GM12878 (cell line): ENCODE measurements at regions not wholly inside any gene's neighbourhood (a gene's known extent, or its start where the extent isn't known, plus 50 kb on each side); places are given as distances from the start of the nearest gene placed in this dataset.

Experiments used
- ATAC-seq: fragments of 200-7000 bp; cut with Tn5 transposase; 3 replicates; pipeline ENCODE4 v1.9.1; 2020; ENCODE audit warnings: mild to moderate bottlenecking, moderate library complexity
- BruUV-seq: library from RNA; stranded (reverse); fragments of 400-500 nt; replicated peaks from 2 replicates; lab custom pipeline; 2021; lab: Mats Ljungman, UMichigan
- CTCF ChIA-PET: fragments of 300-600 bp; sonication (Branson Sonifier 250); formaldehyde crosslinking; extraction: SDS; loops from one replicate; lab custom pipeline; 2021; ENCODE audit warnings: inconsistent platforms; lab: Yijun Ruan, JAX
- POLR2A ChIA-PET: fragments of 350-600 bp; formaldehyde crosslinking; extraction: SDS; loops from one replicate; lab custom pipeline; 2021; ENCODE audit warnings: inconsistent platforms; lab: Charles Lee
- RAD21 ChIA-PET: fragments of 300-600 bp; sonication (Branson Sonifier 250); formaldehyde crosslinking; loops from one replicate; lab custom pipeline; 2023; ENCODE audit warnings: antibody characterized with exemption; ENCODE audit not compliant: unreplicated experiment; lab: Charles Lee
- SMC1A ChIA-PET: fragments of 300-600 bp; sonication (Branson Sonifier 250); formaldehyde crosslinking; loops from one replicate; lab custom pipeline; 2023; ENCODE audit not compliant: unreplicated experiment, uncharacterized antibody; lab: Charles Lee
- DNase-seq: peaks from one replicate; pipeline ENCODE4 v3.0.0-alpha.2; 2011; ENCODE audit warnings: low read depth, low spot score
- FAIRE-seq: peaks from 3 replicates; lab custom pipeline; 2011; peaks lifted over from hg19 to GRCh38; lab: Jason Lieb, UNC
- H2AFZ ChIP-seq: 2 replicates; pipeline ENCODE4 v1.6.0; 2011; ENCODE audit warnings: low read depth, low read length, control low read depth; ENCODE audit not compliant: control insufficient read depth
- H3K27ac ChIP-seq: 2 replicates; pipeline ENCODE4 v1.5.1; 2011; ENCODE audit warnings: control low read depth; ENCODE audit not compliant: control insufficient read depth, insufficient read depth
- H3K27me3 ChIP-seq, 2 experiments: replicated peaks in 1 of 2; 2 replicates each; pipeline versions ENCODE4 v1.6.0 to v1.6.1; 2011; ENCODE audit warnings: low read length in 1 of 2; ENCODE audit not compliant: control insufficient read depth in 2 of 2, insufficient read depth in 2 of 2
- H3K36me3 ChIP-seq, 2 experiments: 2 replicates each; pipeline ENCODE4 v1.5.1; 2011; ENCODE audit warnings: low read length in 1 of 2; ENCODE audit not compliant: control insufficient read depth in 2 of 2, insufficient read depth in 2 of 2
- H3K4me1 ChIP-seq: 2 replicates; pipeline ENCODE4 v1.6.1; 2011; ENCODE audit warnings: mild to moderate bottlenecking, low read length, moderate library complexity, mixed read lengths; ENCODE audit not compliant: control insufficient read depth, insufficient read depth
- H3K4me2 ChIP-seq: 2 replicates; pipeline ENCODE4 v1.6.0; 2011; ENCODE audit warnings: control low read depth; ENCODE audit not compliant: control insufficient read depth, insufficient read depth
- H3K4me3 ChIP-seq: fragments of 200-600 bp; sonication (generic); 2 replicates; pipeline ENCODE4 v1.5.1; 2016
- H3K79me2 ChIP-seq: 2 replicates; pipeline ENCODE4 v1.6.0; 2011; ENCODE audit warnings: low read length; ENCODE audit not compliant: control insufficient read depth, insufficient read depth
- H3K9ac ChIP-seq: 2 replicates; pipeline ENCODE4 v1.8.0; 2011; ENCODE audit warnings: low read length, control low read depth, mixed read lengths; ENCODE audit not compliant: control insufficient read depth, insufficient read depth
- H3K9me3 ChIP-seq: replicated peaks from 3 replicates; pipeline ENCODE4 v1.5.1; 2011; ENCODE audit warnings: mild to moderate bottlenecking, low read length; ENCODE audit not compliant: control insufficient read depth, insufficient read depth
- H4K20me1 ChIP-seq: 2 replicates; pipeline ENCODE4 v1.6.0; 2011; ENCODE audit not compliant: control insufficient read depth, insufficient read depth
- NKRF ChIP-seq: fragments of 450-650 bp; conservative IDR thresholded peaks from 2 replicates; pipeline ENCODE4 v1.6.1; 2017; ENCODE audit warnings: mild to moderate bottlenecking, moderate library complexity
- PBX3 ChIP-seq: IDR thresholded peaks from 2 replicates; pipeline ENCODE4 v1.6.1; 2011; ENCODE audit warnings: mild to moderate bottlenecking, low read depth, low read length, moderate library complexity; ENCODE audit not compliant: insufficient replicate concordance
- SMC3 ChIP-seq: IDR thresholded peaks from 2 replicates; pipeline ENCODE4 v1.6.1; 2011; ENCODE audit warnings: low read length, improper control_type of control experiment, borderline replicate concordance
- WRNIP1 ChIP-seq: IDR thresholded peaks from 2 replicates; pipeline ENCODE4 v1.6.1; 2011; ENCODE audit warnings: low read depth, low read length, improper control_type of control experiment, borderline replicate concordance
- ZNF24 ChIP-seq: fragments of 450-650 bp; IDR thresholded peaks from 2 replicates; pipeline ENCODE4 v1.6.1; 2017; ENCODE audit warnings: antibody characterized with exemption, mild to moderate bottlenecking
- ZZZ3 ChIP-seq: IDR thresholded peaks from 2 replicates; pipeline ENCODE4 v1.6.1; 2011; ENCODE audit warnings: low read depth; ENCODE audit not compliant: control insufficient read depth, insufficient read length
- WGBS: methylation state at CpG from one replicate; pipeline ENCODE4 v1.1.6; 2016; ENCODE audit warnings: low lambda C conversion rate; ENCODE audit not compliant: insufficient replicate concordance, insufficient coverage; ENCODE audit errors: missing lambda C conversion rate; 5-methylcytosine and 5-hydroxymethylcytosine counted together
- in situ Hi-C: fragments of 300-500 bp; cut with MboI; formaldehyde crosslinking; loops from 9 replicates; pipeline ENCODE4 v1.14.3; 2018; ENCODE audit warnings: mixed read lengths
- intact Hi-C: fragments of 100-400 bp; cut with micrococcal nuclease; formaldehyde crosslinking; loops from one replicate; pipeline ENCODE4 v1.14.2; 2022; ENCODE audit not compliant: unreplicated experiment

- no TSS peak for BruUV-seq
- Histone ChIP-seq H3K9me3 (no peaks in the 10 kb centered on the region), H3K9ac (no peak overlapping the region), H3K4me3 (no peak overlapping the region), H3K4me1 (no peaks in the 10 kb centered on the region), H3K27me3 (peaks cover 0 to 1% of the 10 kb centered on the region in 2 experiments; a peak in 3 of 4 replicates), H3K79me2 (no peaks in the 10 kb centered on the region), H2AFZ (no peak overlapping the region), H3K27ac (no peak overlapping the region), H3K36me3 (no peaks in the 10 kb centered on the region), H4K20me1 (no peaks in the 10 kb centered on the region), H3K4me2 (no peak overlapping the region)
- TF ChIP-seq ZNF24 = no peak
- no peak for TF ChIP-seq PBX3
- TF ChIP-seq WRNIP1 = no peak
- TF ChIP-seq ZZZ3 = no peak
- no peak for TF ChIP-seq SMC3
- no peak for TF ChIP-seq NKRF
- in situ Hi-C loops = no loop called here
- no peak for ATAC-seq
- ChIA-PET CTCF (no interaction called here), RAD21 (no interaction called here), SMC1A (no interaction called here), POLR2A (no interaction called here)
- FAIRE-seq = no peak
- intact Hi-C loops = no loop called here
- no peak for DNase-seq
- 38% methylated on average over 26 of the region's 26 CpGs for WGBS
These were observed 205.7 kb downstream of the ASB1 start for GRCh38 chr2:238632181-238633060.
